Vagina (tissue), 2 donors: ENCODE measurements at regions not wholly inside any gene's neighbourhood (a gene's known extent, or its start where the extent isn't known, plus 50 kb on each side); places are given as distances from the start of the nearest gene placed in this dataset.

ENCODE experiments used
- DNase-seq, 2 donors: peaks; one replicate each; pipeline ENCODE4 v3.0.0-alpha.2; 2017; ENCODE audit errors: extremely low spot score in 2 of 2
- H3K27ac ChIP-seq: fragments of 200-600 bp; sonication (generic); one replicate; pipeline ENCODE4 v1.5.1; 2019
- H3K27me3 ChIP-seq: fragments of 200-600 bp; sonication (generic); one replicate; pipeline ENCODE4 v1.5.1; 2019
- H3K36me3 ChIP-seq, 2 donors: fragments of 200-600 bp; sonication (generic); one replicate each; pipeline ENCODE4 v1.5.1; 2017 to 2019
- H3K4me1 ChIP-seq: fragments of 200-600 bp; sonication (generic); one replicate; pipeline ENCODE4 v1.5.1; 2019
- H3K4me3 ChIP-seq, 2 donors: fragments of 200-600 bp; sonication (generic); 1 replicate in 1 of 2; 2 replicates in 1 of 2; pipeline ENCODE4 v1.5.1; 2016 to 2019
- H3K9me3 ChIP-seq: fragments of 200-600 bp; sonication (generic); one replicate; pipeline ENCODE4 v1.5.1; 2019
- POLR2A ChIP-seq, 2 donors: fragments of 450-650 bp; IDR thresholded peaks; one replicate each; pipeline ENCODE4 v1.6.1; 2017; ENCODE audit warnings: antibody characterized with exemption in 2 of 2, mild to moderate bottlenecking in 2 of 2, moderate library complexity in 2 of 2
- POLR2AphosphoS5 ChIP-seq, 2 donors: sonication (generic); formaldehyde crosslinking; IDR thresholded peaks; one replicate each; pipeline ENCODE4 v1.9.0; 2017; ENCODE audit warnings: antibody characterized with exemption in 2 of 2, mild to moderate bottlenecking in 2 of 2, low read depth in 1 of 2; ENCODE audit not compliant: insufficient read depth in 1 of 2
- intact Hi-C: fragments of 100-400 bp; cut with DNase I; formaldehyde crosslinking; loops from one replicate; pipeline ENCODE4 v1.15.1; 2023
- TF ChIP-seq, protein P1 (sequence below), 3 experiments: fragments of 450-650 bp in 2 of 3; fragments of 200-600 bp in 1 of 3; sonication (generic) in 1 of 3; IDR thresholded peaks; one replicate each; pipeline ENCODE4 v1.5.1; 2017 to 2019; ENCODE audit warnings: antibody characterized with exemption in 3 of 3, mild to moderate bottlenecking in 2 of 3, moderate library complexity in 2 of 3

DNA sequence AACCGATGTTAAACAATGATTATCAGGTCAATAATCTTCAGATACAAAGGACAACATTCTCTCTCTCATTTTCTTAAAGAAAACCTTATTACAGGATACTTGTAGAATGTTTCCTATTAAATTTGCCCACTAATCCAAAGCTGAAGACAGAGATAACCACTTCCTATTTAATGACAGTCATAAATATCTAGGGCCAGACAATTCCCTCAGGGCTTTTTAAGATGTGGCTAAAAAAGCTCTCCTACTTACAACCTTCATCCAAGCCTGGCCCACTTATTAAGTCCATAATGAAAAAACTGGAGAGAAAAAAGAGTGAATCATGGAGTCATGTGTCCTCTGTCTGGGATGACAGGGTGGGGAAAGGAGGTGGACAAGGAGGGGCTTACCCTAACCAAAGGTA, 235.9 kb downstream of the KLF12 start:
- H3K27ac ChIP-seq: no peak overlapping the region
- H3K27me3 ChIP-seq: no peaks in the 10 kb centered on the region
- no peaks in the 10 kb centered on the region for H3K9me3 ChIP-seq
- intact Hi-C loops: no loop called here
- no peaks in the 10 kb centered on the region for H3K36me3 ChIP-seq
- H3K4me3 ChIP-seq: no peak overlapping the region
- H3K4me1 ChIP-seq: peaks cover 9% of the 10 kb centered on the region
- no peak for TF ChIP-seq POLR2A (IDR thresholded peaks at IDR 0.05)
- DNase-seq: no peak

DNA sequence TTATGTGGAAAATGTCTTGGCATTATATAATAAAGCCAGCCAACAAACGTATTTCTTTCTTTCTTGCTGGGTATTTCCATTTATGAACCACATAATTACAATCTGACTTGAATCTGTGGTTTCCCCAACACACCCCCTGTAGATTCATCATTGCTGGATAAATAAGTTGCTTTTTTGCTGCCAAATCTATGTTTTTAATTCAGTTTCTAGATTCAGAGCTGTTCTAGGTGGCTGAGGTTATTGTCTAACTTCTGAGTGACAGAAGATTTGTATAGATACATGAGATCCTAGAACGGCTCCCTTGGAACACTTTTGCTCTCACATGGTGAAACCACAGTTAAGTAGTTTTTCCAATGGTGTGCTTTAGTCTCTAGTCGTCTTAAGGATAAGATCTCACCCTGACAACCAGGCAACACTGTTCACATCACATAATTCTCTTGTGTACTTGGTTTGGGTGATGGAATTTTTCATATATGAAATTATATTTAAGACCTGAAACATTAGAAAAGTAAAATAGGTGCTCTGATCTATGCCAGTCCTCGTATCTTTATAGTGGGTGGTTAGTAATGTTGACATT, 239.1 kb downstream of the KLF12 start:
- Histone ChIP-seq H3K36me3 (no peaks in the 10 kb centered on the region), H3K4me1 (peaks cover 9% of the 10 kb centered on the region), H3K4me3 (no peak overlapping the region), H3K9me3 (no peaks in the 10 kb centered on the region), H3K27ac (no peak overlapping the region), H3K27me3 (no peaks in the 10 kb centered on the region)
- no peak for DNase-seq
- intact Hi-C loops: no loop called here
- no peak for TF ChIP-seq POLR2A (IDR thresholded peaks at IDR 0.05)
- TF ChIP-seq, protein P1, sequence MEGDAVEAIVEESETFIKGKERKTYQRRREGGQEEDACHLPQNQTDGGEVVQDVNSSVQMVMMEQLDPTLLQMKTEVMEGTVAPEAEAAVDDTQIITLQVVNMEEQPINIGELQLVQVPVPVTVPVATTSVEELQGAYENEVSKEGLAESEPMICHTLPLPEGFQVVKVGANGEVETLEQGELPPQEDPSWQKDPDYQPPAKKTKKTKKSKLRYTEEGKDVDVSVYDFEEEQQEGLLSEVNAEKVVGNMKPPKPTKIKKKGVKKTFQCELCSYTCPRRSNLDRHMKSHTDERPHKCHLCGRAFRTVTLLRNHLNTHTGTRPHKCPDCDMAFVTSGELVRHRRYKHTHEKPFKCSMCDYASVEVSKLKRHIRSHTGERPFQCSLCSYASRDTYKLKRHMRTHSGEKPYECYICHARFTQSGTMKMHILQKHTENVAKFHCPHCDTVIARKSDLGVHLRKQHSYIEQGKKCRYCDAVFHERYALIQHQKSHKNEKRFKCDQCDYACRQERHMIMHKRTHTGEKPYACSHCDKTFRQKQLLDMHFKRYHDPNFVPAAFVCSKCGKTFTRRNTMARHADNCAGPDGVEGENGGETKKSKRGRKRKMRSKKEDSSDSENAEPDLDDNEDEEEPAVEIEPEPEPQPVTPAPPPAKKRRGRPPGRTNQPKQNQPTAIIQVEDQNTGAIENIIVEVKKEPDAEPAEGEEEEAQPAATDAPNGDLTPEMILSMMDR (IDR thresholded peaks at IDR 0.05): no peak
- no peak for TF ChIP-seq POLR2AphosphoS5 (IDR thresholded peaks at IDR 0.05; ENCODE audit: insufficient read depth in 1 of 2, low read depth in 1 of 2)

DNA sequence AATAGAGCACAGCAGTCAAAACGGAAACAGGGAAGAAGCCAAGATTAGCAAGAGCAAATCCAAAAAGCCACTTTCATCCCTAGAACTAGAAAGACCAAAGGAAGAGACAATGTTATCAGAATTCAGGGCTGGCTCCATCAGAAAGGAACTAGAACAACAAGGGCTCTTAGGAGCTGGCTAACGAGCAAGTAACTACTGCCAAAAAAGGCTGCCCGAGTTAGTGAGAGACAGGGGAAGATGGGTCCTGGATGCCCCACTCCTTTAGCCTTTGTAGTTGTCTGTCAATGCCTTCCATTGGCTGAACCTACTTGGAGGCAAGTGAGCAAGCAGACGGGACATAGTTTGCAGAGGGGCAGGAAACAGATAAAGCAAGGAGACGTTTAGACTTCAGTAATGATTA, 240.4 kb downstream of the KLF12 start:
- no peaks in the 10 kb centered on the region for H3K36me3 ChIP-seq
- H3K27me3 ChIP-seq: no peaks in the 10 kb centered on the region

DNA sequence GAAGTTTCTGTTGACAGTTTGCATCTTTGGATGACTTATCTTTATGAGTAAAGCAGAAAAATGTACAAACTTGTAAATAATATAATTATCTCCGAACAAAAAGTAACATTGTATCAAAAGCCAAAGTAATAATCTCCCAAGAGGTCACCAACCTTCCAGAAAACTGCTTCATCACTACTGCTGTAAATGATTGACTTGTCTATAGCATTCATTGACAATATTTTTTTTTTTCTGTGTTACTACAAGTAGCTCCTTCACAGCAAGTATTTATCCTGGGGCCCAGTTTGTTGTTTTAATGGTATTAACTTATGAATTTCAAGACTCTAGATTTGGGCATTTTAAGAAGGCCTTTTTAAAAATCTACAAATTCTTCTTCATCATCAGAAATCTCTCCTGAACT, 242.4 kb downstream of the KLF12 start:
- Histone ChIP-seq H3K36me3 (no peaks in the 10 kb centered on the region), H3K4me1 (no peaks in the 10 kb centered on the region), H3K27ac (no peak overlapping the region), H3K9me3 (no peaks in the 10 kb centered on the region), H3K27me3 (no peaks in the 10 kb centered on the region), H3K4me3 (no peak overlapping the region)
- no peak for DNase-seq
- TF ChIP-seq POLR2A (IDR thresholded peaks at IDR 0.05) (no peak), POLR2AphosphoS5 (IDR thresholded peaks at IDR 0.05; ENCODE audit: insufficient read depth in 1 of 2, low read depth in 1 of 2) (no peak)
- TF ChIP-seq, protein P1 (IDR thresholded peaks at IDR 0.05): no peak
- intact Hi-C loops: no loop called here

More for the DNA sequence above, 240.4 kb downstream of the KLF12 start:
- H3K4me1 ChIP-seq: peaks cover 5% of the 10 kb centered on the region
- TF ChIP-seq POLR2A (IDR thresholded peaks at IDR 0.05) (no peak), POLR2AphosphoS5 (IDR thresholded peaks at IDR 0.05; ENCODE audit: insufficient read depth in 1 of 2, low read depth in 1 of 2) (no peak)
- TF ChIP-seq, protein P1 (IDR thresholded peaks at IDR 0.05): no peak
- intact Hi-C loops: no loop called here
- H3K27ac ChIP-seq: no peak overlapping the region
- no peaks in the 10 kb centered on the region for H3K9me3 ChIP-seq
- H3K4me3 ChIP-seq: no peak overlapping the region
- no peak for DNase-seq

DNA sequence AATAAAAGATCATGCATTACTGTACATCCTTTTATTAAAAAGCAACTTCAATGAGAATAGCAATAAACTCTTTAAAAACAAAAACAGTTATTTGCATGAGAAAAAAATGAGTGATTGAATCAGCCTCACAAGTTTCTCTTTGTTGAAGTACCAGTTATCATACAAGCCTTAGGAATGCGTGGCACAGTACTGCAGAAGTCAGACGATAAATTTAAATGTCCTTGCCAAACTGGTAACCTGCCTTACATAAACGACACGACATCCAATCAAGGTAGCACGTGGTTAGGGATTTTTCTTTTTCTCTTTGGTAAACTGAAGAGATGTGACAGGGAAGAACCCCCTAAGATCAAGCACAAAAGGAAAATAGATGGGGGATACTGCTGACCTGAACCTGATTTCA, 251.0 kb downstream of the KLF12 start:
- intact Hi-C loops: no loop called here
- no peaks in the 10 kb centered on the region for H3K9me3 ChIP-seq
- TF ChIP-seq, protein P1 (IDR thresholded peaks at IDR 0.05): no peak
- TF ChIP-seq POLR2A (IDR thresholded peaks at IDR 0.05) (no peak), POLR2AphosphoS5 (IDR thresholded peaks at IDR 0.05; ENCODE audit: insufficient read depth in 1 of 2, low read depth in 1 of 2) (no peak)

More for the DNA sequence above, 251.0 kb downstream of the KLF12 start:
- Histone ChIP-seq H3K4me1 (no peaks in the 10 kb centered on the region), H3K27me3 (no peaks in the 10 kb centered on the region), H3K36me3 (no peaks in the 10 kb centered on the region), H3K4me3 (no peak overlapping the region), H3K27ac (no peak overlapping the region)
- no peak for DNase-seq
